ENCODE measurements at regions not wholly inside any gene's neighbourhood (a gene's known extent, or its start where the extent isn't known, plus 50 kb on each side); places are given as distances from the start of the nearest gene placed in this dataset.
"Not testable (repeated sequence)": the region's sequence is repeated elsewhere in the genome, so short reads cannot be mapped to it uniquely, and the experiment has no call there.

- no peak for DNase-seq (ENCODE audit: extremely low read depth in 1 of 2, low read depth in 1 of 2)
Measured at GRCh38 chr3:139095803-139096466, 51.2 kb upstream of the PRR23C start.

- no peak for DNase-seq (ENCODE audit: extremely low read depth in 1 of 2, low read depth in 1 of 2)
Measured at GRCh38 chr3:139096670-139097069, 52.0 kb upstream of the PRR23C start.

GRCh38 chr3:139098391-139098790, 53.7 kb upstream of the PRR23C start:
- no peak for DNase-seq (ENCODE audit: extremely low read depth in 1 of 2, low read depth in 1 of 2)

GRCh38 chr3:139099968-139100817, 55.5 kb upstream of the PRR23C start:
- no peak for DNase-seq (ENCODE audit: extremely low read depth in 1 of 2, low read depth in 1 of 2)

GRCh38 chr3:139100821-139101220, 56.1 kb upstream of the PRR23C start:
- no peak for DNase-seq (ENCODE audit: extremely low read depth in 1 of 2, low read depth in 1 of 2)

GRCh38 chr3:139101396-139101795, 56.7 kb upstream of the PRR23C start:
- DNase-seq (ENCODE audit: extremely low read depth in 1 of 2, low read depth in 1 of 2): no peak

- no peak for DNase-seq (ENCODE audit: extremely low read depth in 1 of 2, low read depth in 1 of 2)
Measured at GRCh38 chr3:139103484-139103883, 58.8 kb upstream of the PRR23C start.

- DNase-seq (ENCODE audit: extremely low read depth in 1 of 2, low read depth in 1 of 2): no peak
Measured at GRCh38 chr3:139104062-139104461, 59.4 kb upstream of the PRR23C start.

GRCh38 chr3:139105154-139105702, 60.5 kb upstream of the PRR23C start:
- no peak for DNase-seq (ENCODE audit: extremely low read depth in 1 of 2, low read depth in 1 of 2)

GRCh38 chr3:139106013-139106932, 61.6 kb upstream of the PRR23C start:
- no peak for DNase-seq (ENCODE audit: extremely low read depth in 1 of 2, low read depth in 1 of 2)

GRCh38 chr3:139107424-139108252, 62.9 kb upstream of the PRR23C start:
- no peak for DNase-seq (ENCODE audit: extremely low read depth in 1 of 2, low read depth in 1 of 2)

GRCh38 chr3:139108253-139108969, 63.7 kb upstream of the PRR23C start:
- no peak for DNase-seq (ENCODE audit: extremely low read depth in 1 of 2, low read depth in 1 of 2)

GRCh38 chr3:139109271-139109670, 64.6 kb upstream of the PRR23C start:
- DNase-seq (ENCODE audit: extremely low read depth in 1 of 2, low read depth in 1 of 2): no peak

GRCh38 chr3:139110072-139110830, 65.6 kb upstream of the PRR23C start:
- DNase-seq (ENCODE audit: extremely low read depth in 1 of 2, low read depth in 1 of 2): no peak

- not testable (repeated sequence) for DNase-seq (ENCODE audit: extremely low read depth in 1 of 2, low read depth in 1 of 2)
Measured at GRCh38 chr3:139110929-139111328, 66.2 kb upstream of the PRR23C start.

- DNase-seq (ENCODE audit: extremely low read depth in 1 of 2, low read depth in 1 of 2): peak; percentile 18 to 47
Measured at GRCh38 chr3:139111392-139112229, 66.9 kb upstream of the PRR23C start.

GRCh38 chr3:139112230-139112558, 67.5 kb upstream of the PRR23C start:
- no peak for DNase-seq (ENCODE audit: extremely low read depth in 1 of 2, low read depth in 1 of 2)

Data from stimulated activated CD8-positive, alpha-beta memory T cell treated with anti-CD3 and anti-CD28 coated beads, Interleukin-7, amount 100 ng/mL, for 48 hours (primary cell).